Activated naive CD4-positive, alpha-beta T cell treated with anti-CD3 and anti-CD28 coated beads, Interleukin-2, amount 10 ng/mL, durations not matched to agents 7 days and 5 days (primary cell): ENCODE measurements at regions not wholly inside any gene's neighbourhood (a gene's known extent, or its start where the extent isn't known, plus 50 kb on each side); places are given as distances from the start of the nearest gene placed in this dataset.

Source experiments
- CTCF ChIA-PET: fragments of 350-600 bp; sonication (Branson Sonifier 250); formaldehyde crosslinking; loops from one replicate; lab custom pipeline; 2021; ENCODE audit warnings: antibody characterized with exemption; lab: Charles Lee
- DNase-seq: peaks from one replicate; pipeline ENCODE4 v3.0.0-alpha.2; 2020
- H3K27ac Mint-ChIP-seq: one replicate; pipeline ENCODE4 v1.8.0; 2021; ENCODE audit warnings: mild to moderate bottlenecking, moderate library complexity, mixed read lengths
- H3K27me3 Mint-ChIP-seq: one replicate; pipeline ENCODE4 v1.8.0; 2021; ENCODE audit warnings: mild to moderate bottlenecking, mixed read lengths
- H3K36me3 Mint-ChIP-seq: one replicate; pipeline ENCODE4 v1.8.0; 2021; ENCODE audit warnings: mixed read lengths
- H3K4me1 Mint-ChIP-seq: one replicate; pipeline ENCODE4 v1.8.0; 2021; ENCODE audit warnings: mixed read lengths
- H3K4me3 Mint-ChIP-seq: one replicate; pipeline ENCODE4 v1.8.0; 2021; ENCODE audit warnings: mild to moderate bottlenecking, moderate library complexity, mixed read lengths
- H3K9me3 Mint-ChIP-seq: one replicate; pipeline ENCODE4 v1.8.0; 2021; ENCODE audit warnings: mixed read lengths

GRCh38 chr6:113481458-113481857 is 375.7 kb upstream of the MARCKS start:
- Mint-ChIP-seq H3K27me3 (no peaks in the 10 kb centered on the region), H3K36me3 (no peaks in the 10 kb centered on the region), H3K4me1 (no peaks in the 10 kb centered on the region), H3K27ac (no peak overlapping the region), H3K9me3 (no peaks in the 10 kb centered on the region), H3K4me3 (no peak overlapping the region)
- no peak for DNase-seq
- CTCF ChIA-PET: no interaction called here

GRCh38 chr6:113481910-113482309 is 375.2 kb upstream of the MARCKS start:
- no peaks in the 10 kb centered on the region for H3K27me3 Mint-ChIP-seq
- H3K27ac Mint-ChIP-seq: no peak overlapping the region
- H3K9me3 Mint-ChIP-seq: no peaks in the 10 kb centered on the region
- CTCF ChIA-PET: no interaction called here
- no peaks in the 10 kb centered on the region for H3K36me3 Mint-ChIP-seq
- H3K4me3 Mint-ChIP-seq: no peak overlapping the region
- no peak for DNase-seq
- no peaks in the 10 kb centered on the region for H3K4me1 Mint-ChIP-seq

GRCh38 chr6:113482771-113483170 is 374.4 kb upstream of the MARCKS start:
- Mint-ChIP-seq H3K36me3 (no peaks in the 10 kb centered on the region), H3K9me3 (no peaks in the 10 kb centered on the region), H3K4me3 (no peak overlapping the region), H3K27me3 (no peaks in the 10 kb centered on the region), H3K4me1 (no peaks in the 10 kb centered on the region), H3K27ac (no peak overlapping the region)
- CTCF ChIA-PET: no interaction called here
- no peak for DNase-seq

- CTCF ChIA-PET: no interaction called here
- DNase-seq: no peak
- H3K4me1 Mint-ChIP-seq: no peaks in the 10 kb centered on the region
- no peaks in the 10 kb centered on the region for H3K36me3 Mint-ChIP-seq
- no peaks in the 10 kb centered on the region for H3K9me3 Mint-ChIP-seq
- no peak overlapping the region for H3K4me3 Mint-ChIP-seq
- H3K27ac Mint-ChIP-seq: no peak overlapping the region
- no peaks in the 10 kb centered on the region for H3K27me3 Mint-ChIP-seq
Observed at GRCh38 chr6:113486199-113486598, 370.9 kb upstream of the MARCKS start.

- H3K27ac Mint-ChIP-seq: no peak overlapping the region
- H3K27me3 Mint-ChIP-seq: no peaks in the 10 kb centered on the region
- no peaks in the 10 kb centered on the region for H3K4me1 Mint-ChIP-seq
- no peak for DNase-seq
- no peaks in the 10 kb centered on the region for H3K36me3 Mint-ChIP-seq
- CTCF ChIA-PET: no interaction called here
- no peaks in the 10 kb centered on the region for H3K9me3 Mint-ChIP-seq
- H3K4me3 Mint-ChIP-seq: no peak overlapping the region
Observed at GRCh38 chr6:113487489-113488058, 369.6 kb upstream of the MARCKS start.

- H3K9me3 Mint-ChIP-seq: no peaks in the 10 kb centered on the region
- H3K4me3 Mint-ChIP-seq: no peak overlapping the region
- H3K36me3 Mint-ChIP-seq: no peaks in the 10 kb centered on the region
- H3K27ac Mint-ChIP-seq: no peak overlapping the region
- no peaks in the 10 kb centered on the region for H3K27me3 Mint-ChIP-seq
- CTCF ChIA-PET: no interaction called here
- no peak for DNase-seq
- H3K4me1 Mint-ChIP-seq: no peaks in the 10 kb centered on the region
Observed at GRCh38 chr6:113488061-113488460, 369.1 kb upstream of the MARCKS start.

- H3K9me3 Mint-ChIP-seq: no peaks in the 10 kb centered on the region
- no peak overlapping the region for H3K27ac Mint-ChIP-seq
- no peaks in the 10 kb centered on the region for H3K36me3 Mint-ChIP-seq
- no peaks in the 10 kb centered on the region for H3K4me1 Mint-ChIP-seq
- no peaks in the 10 kb centered on the region for H3K27me3 Mint-ChIP-seq
- CTCF ChIA-PET: no interaction called here
- no peak for DNase-seq
- no peak overlapping the region for H3K4me3 Mint-ChIP-seq
Observed at GRCh38 chr6:113488812-113489685, 368.1 kb upstream of the MARCKS start.

GRCh38 chr6:113489952-113490746 is 367.0 kb upstream of the MARCKS start:
- CTCF ChIA-PET: no interaction called here
- H3K9me3 Mint-ChIP-seq: no peaks in the 10 kb centered on the region
- no peak for DNase-seq
- H3K27ac Mint-ChIP-seq: no peak overlapping the region
- no peak overlapping the region for H3K4me3 Mint-ChIP-seq
- no peaks in the 10 kb centered on the region for H3K4me1 Mint-ChIP-seq
- no peaks in the 10 kb centered on the region for H3K36me3 Mint-ChIP-seq
- no peaks in the 10 kb centered on the region for H3K27me3 Mint-ChIP-seq

- Mint-ChIP-seq H3K27ac (no peak overlapping the region), H3K27me3 (no peaks in the 10 kb centered on the region), H3K9me3 (no peaks in the 10 kb centered on the region), H3K4me1 (no peaks in the 10 kb centered on the region), H3K4me3 (no peak overlapping the region), H3K36me3 (no peaks in the 10 kb centered on the region)
- CTCF ChIA-PET: no interaction called here
- no peak for DNase-seq
Observed at GRCh38 chr6:113491376-113491775, 365.8 kb upstream of the MARCKS start.

- no peak for DNase-seq
- Mint-ChIP-seq H3K4me3 (no peak overlapping the region), H3K9me3 (no peaks in the 10 kb centered on the region), H3K27me3 (no peaks in the 10 kb centered on the region), H3K4me1 (no peaks in the 10 kb centered on the region), H3K27ac (no peak overlapping the region), H3K36me3 (no peaks in the 10 kb centered on the region)
- CTCF ChIA-PET: no interaction called here
Observed at GRCh38 chr6:113493991-113494390, 363.2 kb upstream of the MARCKS start.

GRCh38 chr6:113495521-113495920 is 361.6 kb upstream of the MARCKS start:
- no peak overlapping the region for H3K27ac Mint-ChIP-seq
- CTCF ChIA-PET: no interaction called here
- no peak overlapping the region for H3K4me3 Mint-ChIP-seq
- H3K9me3 Mint-ChIP-seq: no peaks in the 10 kb centered on the region
- DNase-seq: no peak
- H3K27me3 Mint-ChIP-seq: no peaks in the 10 kb centered on the region
- no peaks in the 10 kb centered on the region for H3K4me1 Mint-ChIP-seq
- no peaks in the 10 kb centered on the region for H3K36me3 Mint-ChIP-seq

- Mint-ChIP-seq H3K27ac (no peak overlapping the region), H3K4me3 (no peak overlapping the region), H3K4me1 (no peaks in the 10 kb centered on the region), H3K27me3 (no peaks in the 10 kb centered on the region), H3K9me3 (no peaks in the 10 kb centered on the region), H3K36me3 (no peaks in the 10 kb centered on the region)
- CTCF ChIA-PET: no interaction called here
- DNase-seq: no peak
Observed at GRCh38 chr6:113496166-113496565, 361.0 kb upstream of the MARCKS start.

- CTCF ChIA-PET: no interaction called here
- Mint-ChIP-seq H3K36me3 (no peaks in the 10 kb centered on the region), H3K4me1 (no peaks in the 10 kb centered on the region)
Observed at GRCh38 chr6:113500221-113500620, 356.9 kb upstream of the MARCKS start.

GRCh38 chr6:113505084-113505699 is 352.0 kb upstream of the MARCKS start:
- Mint-ChIP-seq H3K4me1 (no peaks in the 10 kb centered on the region), H3K4me3 (no peak overlapping the region), H3K27me3 (no peaks in the 10 kb centered on the region), H3K9me3 (peaks cover 2% of the 10 kb centered on the region), H3K27ac (no peak overlapping the region), H3K36me3 (no peaks in the 10 kb centered on the region)
- DNase-seq: no peak
- CTCF ChIA-PET: no interaction called here

More at GRCh38 chr6:113500221-113500620, 356.9 kb upstream of the MARCKS start:
- H3K27ac Mint-ChIP-seq: no peak overlapping the region
- H3K9me3 Mint-ChIP-seq: no peaks in the 10 kb centered on the region
- no peak overlapping the region for H3K4me3 Mint-ChIP-seq
- H3K27me3 Mint-ChIP-seq: no peaks in the 10 kb centered on the region
- no peak for DNase-seq
